Prostate gland (tissue), 2 donors: ENCODE measurements at regions not wholly inside any gene's neighbourhood (a gene's known extent, or its start where the extent isn't known, plus 50 kb on each side); places are given as distances from the start of the nearest gene placed in this dataset.

Experiments
- DNase-seq: peaks from one replicate; pipeline ENCODE4 v3.0.0-alpha.2; 2019; ENCODE audit warnings: low spot score
- H3K27ac ChIP-seq, 2 donors: fragments of 200-600 bp; sonication (generic); 2 replicates each; pipeline ENCODE4 v1.5.1; 2017 to 2019
- H3K27me3 ChIP-seq: fragments of 200-600 bp; sonication (generic); replicated peaks from 2 replicates; pipeline ENCODE4 v1.5.1; 2019; ENCODE audit not compliant: insufficient read depth
- H3K36me3 ChIP-seq, 2 donors: fragments of 200-600 bp; sonication (generic); 1 replicate in 1 of 2; 2 replicates in 1 of 2; pipeline versions ENCODE4 v1.5.1 to v1.8.1; 2017 to 2019
- H3K4me1 ChIP-seq: fragments of 200-600 bp; sonication (generic); replicated peaks from 2 replicates; pipeline ENCODE4 v1.5.1; 2019
- H3K4me3 ChIP-seq, 2 donors: fragments of 200-600 bp; sonication (generic); 2 replicates each; pipeline ENCODE4 v1.5.1; 2017 to 2019
- H3K9me3 ChIP-seq: fragments of 200-600 bp; sonication (generic); 2 replicates; pipeline ENCODE4 v1.5.1; 2017
- CTCF ChIP-seq, 4 experiments: fragments of 200-600 bp in 2 of 4; fragments of 450-650 bp in 2 of 4; sonication (generic) in 2 of 4; IDR thresholded peaks; 1 replicate in 3 of 4; 2 replicates in 1 of 4; pipeline ENCODE4 v1.5.1; 2016 to 2019; ENCODE audit warnings: antibody characterized with exemption in 4 of 4, mild to moderate bottlenecking in 2 of 4, moderate library complexity in 2 of 4
- POLR2A ChIP-seq: fragments of 450-650 bp; IDR thresholded peaks from one replicate; pipeline ENCODE4 v1.6.1; 2016; ENCODE audit warnings: antibody characterized with exemption, mild to moderate bottlenecking
- POLR2AphosphoS5 ChIP-seq: sonication (generic); formaldehyde crosslinking; IDR thresholded peaks from one replicate; pipeline ENCODE4 v1.6.1; 2017; ENCODE audit warnings: antibody characterized with exemption
- WGBS: methylation state at CpG from one replicate; pipeline ENCODE4 v1.1.5; 2018; 5-methylcytosine and 5-hydroxymethylcytosine counted together
- intact Hi-C: fragments of 100-400 bp; cut with DNase I; formaldehyde crosslinking; loops from one replicate; pipeline ENCODE4 v1.14.2; 2022

DNA sequence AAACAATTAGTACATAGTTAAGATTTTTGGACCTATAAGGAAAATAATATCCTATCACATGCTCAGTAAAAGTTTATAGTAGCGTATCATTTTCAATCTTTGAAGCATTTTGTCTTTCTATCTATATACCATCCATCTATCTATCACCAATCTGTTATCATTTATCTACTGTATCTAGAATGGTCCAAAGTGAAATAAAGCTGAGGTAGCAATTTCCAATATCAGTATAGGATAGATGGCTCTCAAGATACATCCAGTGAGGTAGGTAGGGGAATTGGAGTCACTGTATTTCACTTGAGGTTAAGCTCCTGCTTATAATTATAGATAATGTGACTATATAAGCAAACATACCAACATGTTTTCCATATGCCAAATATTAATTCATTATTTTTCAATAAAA is 889.1 kb upstream of the CTNND2 start:
- H3K27me3 ChIP-seq: no peaks in the 10 kb centered on the region
- H3K9me3 ChIP-seq: no peaks in the 10 kb centered on the region
- 100% methylated on average over 1 of the region's 1 CpG for WGBS
- TF ChIP-seq CTCF (IDR thresholded peaks at IDR 0.05) (no peak), POLR2A (no peak), POLR2AphosphoS5 (no peak)
- no peak overlapping the region for H3K27ac ChIP-seq
- no peaks in the 10 kb centered on the region for H3K4me1 ChIP-seq
- H3K4me3 ChIP-seq: no peak overlapping the region
- DNase-seq: no peak
- H3K36me3 ChIP-seq: no peaks in the 10 kb centered on the region
- intact Hi-C loops: no loop called here

- DNase-seq: no peak
- intact Hi-C loops: no loop called here
- WGBS: 86% methylated on average over 5 of the region's 5 CpGs
- Histone ChIP-seq H3K9me3 (no peaks in the 10 kb centered on the region), H3K27me3 (no peaks in the 10 kb centered on the region), H3K4me3 (no peak overlapping the region), H3K36me3 (no peaks in the 10 kb centered on the region), H3K4me1 (no peaks in the 10 kb centered on the region), H3K27ac (no peak overlapping the region)
- TF ChIP-seq CTCF (IDR thresholded peaks at IDR 0.05) (no peak), POLR2AphosphoS5 (no peak), POLR2A (no peak)
These were observed 876.3 kb upstream of the CTNND2 start for GRCh38 chr5:12780536-12780935.

GRCh38 chr5:12777342-12777741 is 873.1 kb upstream of the CTNND2 start:
- no peaks in the 10 kb centered on the region for H3K4me1 ChIP-seq
- 91% methylated on average over 3 of the region's 3 CpGs for WGBS
- H3K9me3 ChIP-seq: no peaks in the 10 kb centered on the region
- intact Hi-C loops: no loop called here
- TF ChIP-seq POLR2AphosphoS5 (no peak), CTCF (IDR thresholded peaks at IDR 0.05) (no peak), POLR2A (no peak)
- no peak for DNase-seq
- no peak overlapping the region for H3K27ac ChIP-seq
- no peak overlapping the region for H3K4me3 ChIP-seq
- no peaks in the 10 kb centered on the region for H3K27me3 ChIP-seq
- no peaks in the 10 kb centered on the region for H3K36me3 ChIP-seq

DNA sequence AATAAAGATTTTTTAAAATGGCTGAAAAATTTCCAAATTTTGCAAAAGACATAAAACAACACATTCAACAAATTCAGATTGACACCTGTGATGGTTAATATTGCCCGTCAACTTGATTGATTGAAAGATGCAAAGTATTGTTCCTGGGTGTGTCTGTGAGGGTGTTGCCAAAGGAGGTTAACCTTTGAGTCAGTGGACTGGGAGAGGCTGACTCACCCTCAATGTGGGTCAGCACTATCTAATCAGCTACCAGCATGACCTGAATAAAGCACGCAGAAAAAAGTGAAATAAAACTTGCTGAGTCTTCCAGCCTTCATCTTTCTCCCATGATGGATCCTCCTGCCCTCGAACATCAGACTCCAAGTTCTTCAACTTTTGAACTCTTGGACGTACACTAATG is 868.0 kb upstream of the CTNND2 start:
- no peak overlapping the region for H3K4me3 ChIP-seq
- no peaks in the 10 kb centered on the region for H3K27me3 ChIP-seq
- TF ChIP-seq CTCF (IDR thresholded peaks at IDR 0.05) (no peak), POLR2AphosphoS5 (no peak), POLR2A (no peak)
- no peaks in the 10 kb centered on the region for H3K9me3 ChIP-seq
- intact Hi-C loops: no loop called here
- H3K36me3 ChIP-seq: no peaks in the 10 kb centered on the region
- no peak overlapping the region for H3K27ac ChIP-seq
- no peaks in the 10 kb centered on the region for H3K4me1 ChIP-seq
- no peak for DNase-seq
- 86% methylated on average over 4 of the region's 4 CpGs for WGBS

- H3K4me3 ChIP-seq: no peak overlapping the region
- no peaks in the 10 kb centered on the region for H3K27me3 ChIP-seq
- H3K36me3 ChIP-seq: no peaks in the 10 kb centered on the region
- H3K27ac ChIP-seq: no peak overlapping the region
- whole genome bisulfite sequencing: 88% methylated on average over 2 of the region's 2 CpGs
- intact Hi-C loops: no loop called here
- no peaks in the 10 kb centered on the region for H3K9me3 ChIP-seq
- TF ChIP-seq POLR2A (no peak), CTCF (IDR thresholded peaks at IDR 0.05) (no peak), POLR2AphosphoS5 (no peak)
- no peaks in the 10 kb centered on the region for H3K4me1 ChIP-seq
- DNase-seq: no peak
These were observed 855.1 kb upstream of the CTNND2 start for GRCh38 chr5:12759377-12759776.
